ENCODE measurements at regions not wholly inside any gene's neighbourhood (a gene's known extent, or its start where the extent isn't known, plus 50 kb on each side); places are given as distances from the start of the nearest gene placed in this dataset.

DNA sequence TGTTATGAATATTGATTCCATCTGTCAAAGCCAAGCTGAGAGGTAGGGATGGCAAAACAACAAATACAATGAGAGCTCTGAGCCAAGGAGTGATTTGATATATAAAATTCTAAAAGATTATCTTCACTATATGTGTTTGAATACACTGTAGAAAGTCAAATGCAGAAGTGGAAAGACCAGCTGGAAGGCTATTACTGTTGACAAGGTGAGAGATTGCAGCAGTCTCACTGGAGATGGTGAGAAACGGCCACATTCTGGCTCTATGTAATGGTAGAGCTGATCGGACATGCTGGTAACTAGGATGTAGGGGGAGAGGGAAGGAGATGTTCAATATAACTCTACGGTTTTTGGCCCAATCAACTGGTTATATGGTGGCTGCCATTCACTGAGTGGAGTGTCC, 434.2 kb upstream of the SUCLG2 start:
- H3K4me3 Mint-ChIP-seq, result no peak overlapping the region
- no peaks in the 10 kb centered on the region for H3K4me1 Mint-ChIP-seq
- no peaks in the 10 kb centered on the region for H3K36me3 Mint-ChIP-seq (ENCODE audit: low read depth)
- Histone ChIP-seq H3K9me3 (ENCODE audit: control insufficient read depth, low read length) (no peaks in the 10 kb centered on the region), H3K27ac (ENCODE audit: low read depth, low read length) (no peak overlapping the region), H3K9ac (ENCODE audit: extremely low read depth, low read length, poor library complexity, severe bottlenecking) (no peak overlapping the region), H3K4me1 (ENCODE audit: control insufficient read depth, insufficient read depth, low read length) (no peaks in the 10 kb centered on the region), H3K36me3 (ENCODE audit: control insufficient read depth, insufficient read depth, low read length) (no peaks in the 10 kb centered on the region), H3K27me3 (ENCODE audit: control insufficient read depth, insufficient read depth, low read length, poor library complexity, severe bottlenecking) (no peaks in the 10 kb centered on the region), H3K4me3 (ENCODE audit: low read length) (no peak overlapping the region)
- no peak for DNase-seq
- TF ChIP-seq CTCF (conservative IDR thresholded peaks at IDR 0.05), result no peak
- H3K27ac Mint-ChIP-seq, result no peak overlapping the region
- no peaks in the 10 kb centered on the region for H3K27me3 Mint-ChIP-seq (ENCODE audit: insufficient read depth)
- WGBS, 2 experiments (ENCODE audit: insufficient coverage in 1 of 2, insufficient read length in 1 of 2), result 93 to 100% methylated on average over 1 to 3 of the region's 3 CpGs
- H3K9me3 Mint-ChIP-seq, result no peaks in the 10 kb centered on the region

- H3K36me3 ChIP-seq (ENCODE audit: control insufficient read depth, insufficient read depth, low read length), result no peaks in the 10 kb centered on the region
- no peaks in the 10 kb centered on the region for H3K9me3 Mint-ChIP-seq
- no peaks in the 10 kb centered on the region for H3K9me3 ChIP-seq (ENCODE audit: control insufficient read depth, low read length)
- no peaks in the 10 kb centered on the region for H3K36me3 Mint-ChIP-seq (ENCODE audit: low read depth)
- H3K4me3 ChIP-seq (ENCODE audit: low read length), result no peak overlapping the region
- H3K4me3 Mint-ChIP-seq, result no peak overlapping the region
- no peaks in the 10 kb centered on the region for H3K4me1 Mint-ChIP-seq
- no peak for DNase-seq
- no peak for TF ChIP-seq CTCF (conservative IDR thresholded peaks at IDR 0.05)
- 74 to 78% methylated on average over 3 of the region's 3 CpGs for WGBS, 2 experiments (ENCODE audit: insufficient coverage in 1 of 2, insufficient read length in 1 of 2)
- no peaks in the 10 kb centered on the region for H3K27me3 Mint-ChIP-seq (ENCODE audit: insufficient read depth)
- no peaks in the 10 kb centered on the region for H3K27me3 ChIP-seq (ENCODE audit: control insufficient read depth, insufficient read depth, low read length, poor library complexity, severe bottlenecking)
- no peak overlapping the region for H3K27ac ChIP-seq (ENCODE audit: low read depth, low read length)
- H3K4me1 ChIP-seq (ENCODE audit: control insufficient read depth, insufficient read depth, low read length), result no peaks in the 10 kb centered on the region
- H3K9ac ChIP-seq (ENCODE audit: extremely low read depth, low read length, poor library complexity, severe bottlenecking), result no peak overlapping the region
- no peak overlapping the region for H3K27ac Mint-ChIP-seq
Measured at GRCh38 chr3:68088216-68088615, 433.8 kb upstream of the SUCLG2 start.

- Mint-ChIP-seq H3K9me3 (peaks cover 27% of the 10 kb centered on the region), H3K27ac (no peak overlapping the region), H3K4me3 (no peak overlapping the region), H3K4me1 (no peaks in the 10 kb centered on the region), H3K27me3 (ENCODE audit: insufficient read depth) (no peaks in the 10 kb centered on the region), H3K36me3 (ENCODE audit: low read depth) (no peaks in the 10 kb centered on the region)
- no peak overlapping the region for H3K4me3 ChIP-seq (ENCODE audit: low read length)
- TF ChIP-seq CTCF (conservative IDR thresholded peaks at IDR 0.05), result no peak
- H3K9me3 ChIP-seq (ENCODE audit: control insufficient read depth, low read length), result peaks cover 15% of the 10 kb centered on the region
- H3K4me1 ChIP-seq (ENCODE audit: control insufficient read depth, insufficient read depth, low read length), result no peaks in the 10 kb centered on the region
- H3K27me3 ChIP-seq (ENCODE audit: control insufficient read depth, insufficient read depth, low read length, poor library complexity, severe bottlenecking), result no peaks in the 10 kb centered on the region
- no peak overlapping the region for H3K27ac ChIP-seq (ENCODE audit: low read depth, low read length)
- no peaks in the 10 kb centered on the region for H3K36me3 ChIP-seq (ENCODE audit: control insufficient read depth, insufficient read depth, low read length)
- H3K9ac ChIP-seq (ENCODE audit: extremely low read depth, low read length, poor library complexity, severe bottlenecking), result no peak overlapping the region
- WGBS, 2 experiments (ENCODE audit: insufficient coverage in 1 of 2, insufficient read length in 1 of 2), result 90 to 100% methylated on average over 3 of the region's 3 CpGs
- DNase-seq, result no peak
Measured at GRCh38 chr3:68072062-68072461, 417.6 kb upstream of the SUCLG2 start.

Measured in endodermal cell (in vitro differentiated cells).